ENCODE measurements at regions not wholly inside any gene's neighbourhood (a gene's known extent, or its start where the extent isn't known, plus 50 kb on each side); places are given as distances from the start of the nearest gene placed in this dataset.

GRCh38 chr2:204022550-204022949 lies 86.0 kb downstream of the ICOS start:
- no peak for TF ChIP-seq CTCF (conservative IDR thresholded peaks at IDR 0.05; ENCODE audit: low read length)
- no peak for TF ChIP-seq EZH2phosphoT487 (IDR thresholded peaks at IDR 0.05; ENCODE audit: borderline replicate concordance)
